ENCODE measurements at regions not wholly inside any gene's neighbourhood (a gene's known extent, or its start where the extent isn't known, plus 50 kb on each side); places are given as distances from the start of the nearest gene placed in this dataset.

DNA sequence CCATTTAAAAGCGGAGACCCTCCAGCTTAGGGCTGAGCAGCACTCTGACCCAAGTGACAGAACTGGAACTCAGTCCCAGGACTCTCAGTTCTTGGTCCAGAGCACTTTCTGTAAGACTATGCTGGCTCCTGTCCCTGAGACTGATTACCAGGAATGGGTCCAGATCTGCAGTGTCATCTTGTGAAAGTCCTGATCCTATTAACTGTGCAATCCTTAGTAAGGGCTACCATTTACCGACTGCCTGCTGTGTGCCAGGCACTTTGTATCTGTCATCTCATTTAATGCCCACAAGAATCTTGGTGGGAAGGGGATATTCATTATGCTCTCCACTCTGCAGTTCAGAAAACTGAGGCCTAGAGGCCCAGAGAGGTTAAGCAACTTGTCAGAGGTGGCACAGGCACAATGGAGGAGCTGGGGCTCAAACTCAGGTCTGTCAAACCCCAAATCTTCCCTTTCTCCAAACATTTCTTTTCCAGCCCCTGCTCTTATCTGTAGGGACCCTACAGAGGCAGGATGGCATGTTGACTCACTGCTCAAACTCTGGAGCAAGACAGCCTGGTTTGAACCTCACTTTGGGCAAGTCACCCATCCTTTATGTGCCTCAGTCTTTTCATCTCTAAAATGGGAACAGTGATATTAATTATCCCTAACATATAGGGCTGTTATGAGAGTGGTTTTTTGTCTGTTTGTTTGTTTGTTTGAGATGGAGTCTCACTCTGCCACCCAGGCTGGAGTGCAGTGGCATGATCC lies 57.6 kb upstream of the IFNLR1 start:
- no TSS peak for BruUV-seq (replicated peaks)

DNA sequence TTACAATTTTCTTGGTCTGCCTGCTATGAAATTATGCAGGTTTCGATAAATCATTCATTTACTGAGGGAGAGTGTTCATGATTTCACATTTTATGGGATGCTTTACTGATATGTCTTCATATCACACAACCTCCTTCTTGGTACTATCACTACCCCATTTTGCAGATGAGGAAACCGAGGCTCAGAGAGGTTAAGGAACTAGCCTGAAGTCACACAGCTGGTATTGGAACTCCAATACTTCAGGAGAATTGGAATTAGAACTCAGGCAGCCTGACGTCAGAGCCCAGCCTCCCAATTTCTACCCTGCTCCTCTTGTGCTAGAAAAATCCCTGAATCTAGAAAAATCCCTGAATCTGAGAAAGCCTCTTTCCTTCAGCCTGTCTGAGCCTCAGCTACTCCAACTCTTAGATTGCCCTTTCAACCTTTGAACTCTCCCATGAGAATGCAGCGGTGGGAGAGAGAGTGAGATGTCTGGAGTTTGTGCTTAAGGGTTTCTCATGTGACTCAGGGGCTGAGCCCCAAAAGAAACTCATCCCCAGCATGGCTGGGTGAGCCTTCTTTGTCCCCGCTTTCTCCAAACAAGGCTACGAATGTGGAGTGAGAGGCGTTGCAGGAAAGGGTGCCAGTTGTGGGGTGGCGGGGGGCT lies 50.8 kb upstream of the IFNLR1 start:
- intact Hi-C loops (cut with micrococcal nuclease; ENCODE audit: unreplicated experiment): no loop called here
- ChIA-PET POLR2A (no interaction called here), CTCF (ENCODE audit: unreplicated experiment) (no interaction called here)
- no peak overlapping the region for H3K4me2 ChIP-seq (ENCODE audit: low read length)
- H4K20me1 ChIP-seq (ENCODE audit: insufficient read depth, low read length): no peaks in the 10 kb centered on the region
- no TSS peak for BruUV-seq (replicated peaks)
- H3K9me3 ChIP-seq (ENCODE audit: low read length): no peaks in the 10 kb centered on the region
- H3K79me2 ChIP-seq (ENCODE audit: insufficient read depth, low read depth, low read length): no peaks in the 10 kb centered on the region
- H2AFZ ChIP-seq (ENCODE audit: low read length): no peak overlapping the region
- TF ChIP-seq EZH2phosphoT487 (IDR thresholded peaks at IDR 0.05; ENCODE audit: borderline replicate concordance, low read depth, low read length): no peak
- TF ChIP-seq, protein P1, sequence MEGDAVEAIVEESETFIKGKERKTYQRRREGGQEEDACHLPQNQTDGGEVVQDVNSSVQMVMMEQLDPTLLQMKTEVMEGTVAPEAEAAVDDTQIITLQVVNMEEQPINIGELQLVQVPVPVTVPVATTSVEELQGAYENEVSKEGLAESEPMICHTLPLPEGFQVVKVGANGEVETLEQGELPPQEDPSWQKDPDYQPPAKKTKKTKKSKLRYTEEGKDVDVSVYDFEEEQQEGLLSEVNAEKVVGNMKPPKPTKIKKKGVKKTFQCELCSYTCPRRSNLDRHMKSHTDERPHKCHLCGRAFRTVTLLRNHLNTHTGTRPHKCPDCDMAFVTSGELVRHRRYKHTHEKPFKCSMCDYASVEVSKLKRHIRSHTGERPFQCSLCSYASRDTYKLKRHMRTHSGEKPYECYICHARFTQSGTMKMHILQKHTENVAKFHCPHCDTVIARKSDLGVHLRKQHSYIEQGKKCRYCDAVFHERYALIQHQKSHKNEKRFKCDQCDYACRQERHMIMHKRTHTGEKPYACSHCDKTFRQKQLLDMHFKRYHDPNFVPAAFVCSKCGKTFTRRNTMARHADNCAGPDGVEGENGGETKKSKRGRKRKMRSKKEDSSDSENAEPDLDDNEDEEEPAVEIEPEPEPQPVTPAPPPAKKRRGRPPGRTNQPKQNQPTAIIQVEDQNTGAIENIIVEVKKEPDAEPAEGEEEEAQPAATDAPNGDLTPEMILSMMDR (conservative IDR thresholded peaks at IDR 0.05; ENCODE audit: low read length): no peak
- H3K4me3 ChIP-seq (ENCODE audit: low read depth, low read length, poor library complexity, severe bottlenecking): no peak overlapping the region
- no peaks in the 10 kb centered on the region for H3K36me3 ChIP-seq (ENCODE audit: insufficient read depth, low read length)
- peaks cover 8% of the 10 kb centered on the region for H3K4me1 ChIP-seq (ENCODE audit: insufficient read depth, low read length, poor library complexity, severe bottlenecking)
- no peak overlapping the region for H3K27ac ChIP-seq (ENCODE audit: low read depth, low read length, poor library complexity, severe bottlenecking)
- no peak for DNase-seq (ENCODE audit: low spot score)
- H3K9me2 ChIP-seq (ENCODE audit: insufficient read depth, low read length): no peaks in the 10 kb centered on the region

More for the DNA sequence above, 57.6 kb upstream of the IFNLR1 start:
- intact Hi-C loops (cut with micrococcal nuclease; ENCODE audit: unreplicated experiment): no loop called here
- no peaks in the 10 kb centered on the region for H4K20me1 ChIP-seq (ENCODE audit: insufficient read depth, low read length)
- ChIA-PET CTCF (ENCODE audit: unreplicated experiment) (no interaction called here), POLR2A (no interaction called here)
- no peaks in the 10 kb centered on the region for H3K9me2 ChIP-seq (ENCODE audit: insufficient read depth, low read length)
- H3K36me3 ChIP-seq (ENCODE audit: insufficient read depth, low read length): no peaks in the 10 kb centered on the region
- no peak overlapping the region for H2AFZ ChIP-seq (ENCODE audit: low read length)
- H3K4me3 ChIP-seq (ENCODE audit: low read depth, low read length, poor library complexity, severe bottlenecking): no peak overlapping the region
- no peak overlapping the region for H3K27ac ChIP-seq (ENCODE audit: low read depth, low read length, poor library complexity, severe bottlenecking)
- H3K4me2 ChIP-seq (ENCODE audit: low read length): no peak overlapping the region
- no peaks in the 10 kb centered on the region for H3K79me2 ChIP-seq (ENCODE audit: insufficient read depth, low read depth, low read length)
- no peaks in the 10 kb centered on the region for H3K9me3 ChIP-seq (ENCODE audit: low read length)
- no peaks in the 10 kb centered on the region for H3K4me1 ChIP-seq (ENCODE audit: insufficient read depth, low read length, poor library complexity, severe bottlenecking)
- DNase-seq (ENCODE audit: low spot score): no peak
- TF ChIP-seq, protein P1 (conservative IDR thresholded peaks at IDR 0.05; ENCODE audit: low read length): no peak
- TF ChIP-seq EZH2phosphoT487 (IDR thresholded peaks at IDR 0.05; ENCODE audit: borderline replicate concordance, low read depth, low read length): no peak

DNA sequence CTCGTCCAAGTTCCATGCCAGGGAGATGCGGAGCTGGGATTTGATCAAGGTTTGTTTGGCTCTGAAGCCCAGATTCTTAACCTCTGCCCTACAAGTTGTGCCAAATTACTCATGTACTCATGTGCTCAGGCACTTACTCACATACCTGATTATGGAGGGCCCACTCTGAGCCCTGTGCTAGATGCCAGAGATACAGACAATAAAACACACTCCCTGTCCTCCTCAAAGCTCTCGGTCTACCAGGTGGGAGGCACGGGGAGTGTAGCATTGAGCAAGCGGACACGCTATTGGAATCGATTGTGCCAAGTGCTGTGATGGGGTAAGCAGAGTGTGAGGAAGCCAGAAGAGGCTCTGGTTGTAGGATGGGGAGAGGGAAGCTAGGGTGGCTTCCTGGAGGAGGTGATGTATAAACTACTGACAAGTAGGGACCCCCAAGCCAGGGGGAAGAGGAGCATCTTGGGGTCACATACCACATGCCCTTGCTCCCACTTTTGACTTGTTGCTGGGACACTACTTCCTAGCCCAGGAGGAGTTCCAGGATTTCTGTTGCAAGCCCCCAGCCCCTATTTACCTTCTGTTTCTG lies 49.8 kb upstream of the IFNLR1 start:
- H3K79me2 ChIP-seq (ENCODE audit: insufficient read depth, low read depth, low read length): no peaks in the 10 kb centered on the region
- POLR2A ChIA-PET: no interaction called here
- H3K4me2 ChIP-seq (ENCODE audit: low read length): no peak overlapping the region
- no peaks in the 10 kb centered on the region for H3K9me2 ChIP-seq (ENCODE audit: insufficient read depth, low read length)
- H2AFZ ChIP-seq (ENCODE audit: low read length): no peak overlapping the region
- no peak overlapping the region for H3K4me3 ChIP-seq (ENCODE audit: low read depth, low read length, poor library complexity, severe bottlenecking)
- no peaks in the 10 kb centered on the region for H4K20me1 ChIP-seq (ENCODE audit: insufficient read depth, low read length)
- DNase-seq (ENCODE audit: low spot score): no peak
- CTCF ChIA-PET (ENCODE audit: unreplicated experiment): no interaction called here
- intact Hi-C loops (cut with micrococcal nuclease; ENCODE audit: unreplicated experiment): no loop called here
- no peaks in the 10 kb centered on the region for H3K36me3 ChIP-seq (ENCODE audit: insufficient read depth, low read length)
- TF ChIP-seq, protein P1 (conservative IDR thresholded peaks at IDR 0.05; ENCODE audit: low read length): no peak
- TF ChIP-seq EZH2phosphoT487 (IDR thresholded peaks at IDR 0.05; ENCODE audit: borderline replicate concordance, low read depth, low read length): no peak
- no TSS peak for BruUV-seq (replicated peaks)
- peaks cover 8% of the 10 kb centered on the region for H3K4me1 ChIP-seq (ENCODE audit: insufficient read depth, low read length, poor library complexity, severe bottlenecking)
- no peaks in the 10 kb centered on the region for H3K9me3 ChIP-seq (ENCODE audit: low read length)
- H3K27ac ChIP-seq (ENCODE audit: low read depth, low read length, poor library complexity, severe bottlenecking): no peak overlapping the region
